Endothelial cell of umbilical vein (primary cell): ENCODE measurements at regions not wholly inside any gene's neighbourhood (a gene's known extent, or its start where the extent isn't known, plus 50 kb on each side); places are given as distances from the start of the nearest gene placed in this dataset.

Source experiments
- CTCF ChIP-seq, 2 donors: IDR thresholded peaks; 1 replicate in 1 of 2; 2 replicates in 1 of 2; pipeline ENCODE4 v1.5.1; 2011; ENCODE audit warnings: low read length in 2 of 2, mild to moderate bottlenecking in 2 of 2, moderate library complexity in 2 of 2, control low read depth in 1 of 2, inconsistent platforms in 1 of 2, low read depth in 1 of 2; ENCODE audit not compliant: insufficient read depth in 1 of 2; ENCODE audit errors: extremely low read depth in 1 of 2
- EZH2 ChIP-seq: IDR thresholded peaks from 2 replicates; pipeline ENCODE4 v1.6.1; 2012; ENCODE audit warnings: borderline replicate concordance, low read depth, mild to moderate bottlenecking, moderate library complexity, low read length, inconsistent platforms; ENCODE audit not compliant: severe bottlenecking
- FOS ChIP-seq: IDR thresholded peaks from 2 replicates; pipeline ENCODE4 v1.6.1; 2011; ENCODE audit warnings: mild to moderate bottlenecking, low read length, moderate library complexity, borderline replicate concordance; ENCODE audit not compliant: insufficient read depth
- JUN ChIP-seq: IDR thresholded peaks from 2 replicates; pipeline ENCODE4 v1.6.1; 2011; ENCODE audit warnings: borderline replicate concordance, low read depth; ENCODE audit not compliant: insufficient read length, insufficient read depth
- MAX ChIP-seq: IDR thresholded peaks from 2 replicates; pipeline ENCODE4 v1.6.1; 2011; ENCODE audit not compliant: insufficient read depth, insufficient read length
- MYC ChIP-seq: IDR thresholded peaks from one replicate; pipeline ENCODE4 v1.6.1; 2011; ENCODE audit warnings: mild to moderate bottlenecking, low read depth, low read length
- POLR2A ChIP-seq: IDR thresholded peaks from 2 replicates; pipeline ENCODE4 v1.6.1; 2012; ENCODE audit warnings: low read depth, mild to moderate bottlenecking, control low read depth, low read length
- POLR2AphosphoS5 ChIP-seq: IDR thresholded peaks from 2 replicates; pipeline ENCODE4 v1.6.1; 2012; ENCODE audit warnings: low read depth, mild to moderate bottlenecking, control low read depth, low read length, moderate library complexity; ENCODE audit not compliant: insufficient read depth

- TF ChIP-seq MAX: no peak
- no peak for TF ChIP-seq CTCF (IDR thresholded peaks at IDR 0.05; ENCODE audit: extremely low read depth in 1 of 2, insufficient read depth in 1 of 2, low read depth in 1 of 2, low read length in 2 of 2)
- TF ChIP-seq MYC: no peak
- TF ChIP-seq POLR2A: no peak
- no peak for TF ChIP-seq POLR2AphosphoS5
- no peak for TF ChIP-seq EZH2
- TF ChIP-seq JUN: no peak
- no peak for TF ChIP-seq FOS
Observed at GRCh38 chr5:68405784-68406743, 190.5 kb downstream of the PIK3R1 start.
